ENCODE measurements at regions not wholly inside any gene's neighbourhood (a gene's known extent, or its start where the extent isn't known, plus 50 kb on each side); places are given as distances from the start of the nearest gene placed in this dataset.
"Not testable (repeated sequence)": the region's sequence is repeated elsewhere in the genome, so short reads cannot be mapped to it uniquely, and the experiment has no call there.

DNA sequence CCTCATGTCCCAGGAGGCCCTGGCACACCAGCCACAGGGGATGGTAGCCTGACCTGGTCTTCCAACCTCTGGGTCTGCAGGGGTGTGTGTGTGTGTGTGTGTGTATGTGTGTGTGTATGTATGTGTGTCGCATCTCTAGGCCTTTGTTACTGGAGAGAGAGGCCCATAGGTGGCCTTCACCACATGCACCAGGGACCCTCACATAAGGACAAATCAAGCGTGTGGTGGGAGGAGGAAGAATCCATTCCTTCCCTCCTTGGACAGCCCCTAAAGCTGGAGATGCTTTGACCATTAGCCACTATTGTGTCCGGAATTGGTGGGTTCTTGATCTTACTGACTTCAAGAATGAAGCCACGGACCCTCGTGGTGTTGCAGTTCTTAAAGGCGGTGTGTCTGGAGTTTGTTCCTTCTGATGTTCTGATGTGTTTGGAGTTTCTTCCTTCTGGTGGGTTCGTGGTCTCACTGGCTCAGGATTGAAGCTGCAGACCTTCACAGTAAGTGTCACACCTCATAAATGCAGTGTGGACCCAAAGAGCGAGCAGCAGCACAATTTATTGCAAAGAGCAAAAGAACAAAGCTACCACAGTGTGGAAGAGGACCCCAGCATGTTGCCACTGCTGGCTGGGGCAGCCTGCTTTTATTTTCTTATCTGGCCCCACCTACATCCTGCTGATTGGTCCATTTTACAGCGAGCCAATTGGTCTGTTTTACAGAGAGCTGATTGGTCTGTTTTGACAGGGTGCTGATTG is 104.1 kb downstream of the DDX1 start:
- no peak for TF ChIP-seq POLR2A (IDR thresholded peaks at IDR 0.05)
- TF ChIP-seq, protein P1, sequence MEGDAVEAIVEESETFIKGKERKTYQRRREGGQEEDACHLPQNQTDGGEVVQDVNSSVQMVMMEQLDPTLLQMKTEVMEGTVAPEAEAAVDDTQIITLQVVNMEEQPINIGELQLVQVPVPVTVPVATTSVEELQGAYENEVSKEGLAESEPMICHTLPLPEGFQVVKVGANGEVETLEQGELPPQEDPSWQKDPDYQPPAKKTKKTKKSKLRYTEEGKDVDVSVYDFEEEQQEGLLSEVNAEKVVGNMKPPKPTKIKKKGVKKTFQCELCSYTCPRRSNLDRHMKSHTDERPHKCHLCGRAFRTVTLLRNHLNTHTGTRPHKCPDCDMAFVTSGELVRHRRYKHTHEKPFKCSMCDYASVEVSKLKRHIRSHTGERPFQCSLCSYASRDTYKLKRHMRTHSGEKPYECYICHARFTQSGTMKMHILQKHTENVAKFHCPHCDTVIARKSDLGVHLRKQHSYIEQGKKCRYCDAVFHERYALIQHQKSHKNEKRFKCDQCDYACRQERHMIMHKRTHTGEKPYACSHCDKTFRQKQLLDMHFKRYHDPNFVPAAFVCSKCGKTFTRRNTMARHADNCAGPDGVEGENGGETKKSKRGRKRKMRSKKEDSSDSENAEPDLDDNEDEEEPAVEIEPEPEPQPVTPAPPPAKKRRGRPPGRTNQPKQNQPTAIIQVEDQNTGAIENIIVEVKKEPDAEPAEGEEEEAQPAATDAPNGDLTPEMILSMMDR (IDR thresholded peaks at IDR 0.05): no peak
- intact Hi-C loops (cut with DNase I; ENCODE audit: low total_unique reads): no loop called here
- H3K27me3 ChIP-seq: no peaks in the 10 kb centered on the region
- no peaks in the 10 kb centered on the region for H3K4me1 ChIP-seq
- no peak for DNase-seq
- no peaks in the 10 kb centered on the region for H3K9me3 ChIP-seq
- no peak overlapping the region for H3K27ac ChIP-seq
- H3K4me3 ChIP-seq: no peak overlapping the region
- no peaks in the 10 kb centered on the region for H3K36me3 ChIP-seq

GRCh38 chr2:15696606-15697170 is 105.0 kb downstream of the DDX1 start:
- DNase-seq; H3K9me3 ChIP-seq; H3K27ac ChIP-seq; H3K36me3 ChIP-seq; H3K4me1 ChIP-seq; intact Hi-C loops (cut with DNase I; ENCODE audit: low total_unique reads); H3K27me3 ChIP-seq; H3K4me3 ChIP-seq: not testable (repeated sequence)

GRCh38 chr2:15700131-15700530 is 108.5 kb downstream of the DDX1 start:
- intact Hi-C loops (cut with DNase I; ENCODE audit: low total_unique reads): no loop called here
- Histone ChIP-seq H3K4me1 (no peaks in the 10 kb centered on the region), H3K36me3 (no peaks in the 10 kb centered on the region), H3K27ac (no peak overlapping the region), H3K27me3 (no peaks in the 10 kb centered on the region), H3K9me3 (no peaks in the 10 kb centered on the region), H3K4me3 (no peak overlapping the region)
- TF ChIP-seq POLR2A (IDR thresholded peaks at IDR 0.05): no peak
- TF ChIP-seq, protein P1 (IDR thresholded peaks at IDR 0.05): no peak
- no peak for DNase-seq

GRCh38 chr2:15700599-15701340 is 109.1 kb downstream of the DDX1 start:
- Histone ChIP-seq H3K9me3 (no peaks in the 10 kb centered on the region), H3K4me1 (no peaks in the 10 kb centered on the region), H3K4me3 (no peak overlapping the region), H3K27ac (no peak overlapping the region), H3K27me3 (no peaks in the 10 kb centered on the region), H3K36me3 (no peaks in the 10 kb centered on the region)
- no peak for DNase-seq
- TF ChIP-seq POLR2A (IDR thresholded peaks at IDR 0.05): no peak
- TF ChIP-seq, protein P1 (IDR thresholded peaks at IDR 0.05): no peak
- intact Hi-C loops (cut with DNase I; ENCODE audit: low total_unique reads): no loop called here

DNA sequence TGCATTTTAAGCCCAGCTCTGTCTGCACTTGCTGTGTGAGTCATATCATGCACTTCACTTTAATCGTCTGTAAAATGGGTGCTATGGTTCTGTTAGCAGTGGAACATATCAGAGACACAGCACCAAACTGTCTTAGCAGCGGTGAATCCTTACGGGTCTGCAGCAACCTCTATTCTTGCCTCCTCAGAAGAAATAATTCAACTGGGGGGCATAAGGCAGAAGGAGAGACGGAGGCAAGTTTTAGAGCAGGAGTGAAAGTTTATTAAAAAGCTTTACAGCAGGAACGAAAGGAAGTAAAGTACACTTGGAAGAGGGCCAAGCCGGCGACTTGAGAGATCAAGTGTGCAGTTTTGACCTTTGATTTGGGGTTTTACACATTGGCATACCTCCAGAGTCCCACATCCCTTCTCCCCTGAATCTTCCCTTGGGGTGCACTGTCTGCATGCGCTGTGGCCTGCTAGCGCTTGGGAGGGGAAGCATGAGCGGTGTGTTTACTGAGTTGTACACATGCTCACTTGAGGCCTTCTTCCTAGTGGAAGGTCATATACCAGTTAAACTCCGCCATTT is 109.8 kb downstream of the DDX1 start:
- H3K9me3 ChIP-seq: no peaks in the 10 kb centered on the region
- no peaks in the 10 kb centered on the region for H3K27me3 ChIP-seq
- no peaks in the 10 kb centered on the region for H3K4me1 ChIP-seq
- H3K36me3 ChIP-seq: no peaks in the 10 kb centered on the region
- intact Hi-C loops (cut with DNase I; ENCODE audit: low total_unique reads): no loop called here
- DNase-seq: no peak
- TF ChIP-seq, protein P1 (IDR thresholded peaks at IDR 0.05): no peak
- TF ChIP-seq POLR2A (IDR thresholded peaks at IDR 0.05): no peak
- no peak overlapping the region for H3K4me3 ChIP-seq
- H3K27ac ChIP-seq: no peak overlapping the region

Measured in uterus (tissue), 3 donors.